ENCODE measurements at regions not wholly inside any gene's neighbourhood (a gene's known extent, or its start where the extent isn't known, plus 50 kb on each side); places are given as distances from the start of the nearest gene placed in this dataset.

DNA sequence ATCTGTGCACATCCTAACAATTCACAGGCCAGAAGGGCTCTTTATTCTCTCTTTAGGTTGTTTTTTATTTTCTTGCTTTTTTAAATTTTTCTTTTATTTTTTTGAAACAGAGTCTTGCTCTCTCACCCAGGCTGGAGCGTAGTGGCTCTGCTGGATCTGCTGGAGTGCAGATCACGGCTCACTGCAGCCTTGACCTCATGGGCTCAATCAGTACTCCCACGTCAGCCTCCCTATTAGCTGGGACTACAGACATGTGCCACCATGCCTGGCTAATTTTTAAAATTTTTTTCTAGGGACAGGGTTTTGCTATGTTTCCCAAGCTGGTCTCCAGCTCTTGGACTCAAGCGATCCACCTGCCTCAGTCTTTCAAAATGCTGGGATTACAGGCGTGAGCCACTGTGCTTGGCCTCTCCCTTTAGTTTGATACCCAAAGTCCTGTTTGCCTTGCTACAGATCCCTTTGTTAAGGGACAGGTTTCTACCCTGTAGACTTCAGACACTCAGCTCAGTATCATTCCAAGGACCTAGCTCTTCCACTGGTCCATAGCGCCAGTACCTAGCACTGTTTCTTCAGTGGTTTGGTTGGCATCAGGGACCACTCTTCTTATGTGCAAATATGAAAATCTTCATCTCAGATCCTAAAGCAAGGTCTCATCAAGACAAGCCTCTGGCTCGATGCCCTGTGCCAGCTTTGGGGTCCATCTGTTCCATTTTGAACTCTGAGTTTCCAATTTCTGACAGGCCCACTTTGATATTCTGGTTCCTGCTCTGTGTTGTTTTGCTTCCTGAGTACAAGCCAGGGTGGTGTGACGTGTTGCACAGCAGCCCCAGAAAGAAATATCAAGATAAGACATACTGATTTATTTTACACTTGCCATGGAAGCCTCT, 211.7 kb downstream of the FAT3 start:
- in situ Hi-C loops (cut with MboI; ENCODE audit: low sequenced_read_pairs, unreplicated experiment): no loop called here
- DNase-seq (ENCODE audit: low spot score): no peak
- no peak for TF ChIP-seq CTCF (IDR thresholded peaks at IDR 0.05; ENCODE audit: borderline replicate concordance, control extremely low read depth, extremely low read depth, insufficient read depth, missing control alignments)

- no peak for DNase-seq (ENCODE audit: low spot score)
- TF ChIP-seq CTCF (IDR thresholded peaks at IDR 0.05; ENCODE audit: borderline replicate concordance, control extremely low read depth, extremely low read depth, insufficient read depth, missing control alignments): no peak
- in situ Hi-C loops (cut with MboI; ENCODE audit: low sequenced_read_pairs, unreplicated experiment): no loop called here
These were observed 214.5 kb downstream of the FAT3 start for GRCh38 chr11:92439133-92439532.

DNA sequence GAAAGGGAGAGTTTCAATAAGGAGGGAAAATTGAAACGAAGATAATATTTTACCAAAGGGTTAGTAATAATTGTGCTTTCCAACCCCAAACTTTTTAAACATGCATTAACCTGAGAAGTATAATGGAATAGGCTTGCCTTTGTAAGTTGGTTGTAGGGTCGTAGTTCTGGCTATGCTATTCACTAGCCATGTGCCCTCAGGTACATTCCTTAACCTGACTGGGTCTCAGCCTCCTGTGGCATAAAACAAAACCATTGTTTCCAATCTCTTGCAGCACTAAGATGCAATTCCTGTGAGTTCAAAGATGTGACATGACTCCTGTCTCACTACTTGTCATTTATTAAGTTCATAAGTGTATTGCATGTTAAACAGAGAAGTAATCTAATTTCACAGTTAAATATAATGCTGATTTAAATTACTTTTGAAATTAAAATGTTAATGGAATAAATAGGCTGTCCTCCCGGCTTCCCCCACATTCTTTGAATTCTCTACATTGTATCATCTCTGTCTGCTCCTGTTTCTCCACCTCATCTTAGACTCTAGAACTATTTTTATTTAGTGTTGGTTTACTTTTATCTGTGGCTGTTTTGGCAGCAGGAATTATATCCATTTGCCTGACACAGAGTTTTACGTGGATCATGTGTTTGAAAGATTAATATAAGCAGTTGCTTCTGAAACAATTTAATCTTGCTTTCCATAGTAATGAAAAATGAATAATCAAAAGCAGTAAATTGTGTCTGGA, 216.3 kb downstream of the FAT3 start:
- in situ Hi-C loops (cut with MboI; ENCODE audit: low sequenced_read_pairs, unreplicated experiment): no loop called here
- TF ChIP-seq CTCF (IDR thresholded peaks at IDR 0.05; ENCODE audit: borderline replicate concordance, control extremely low read depth, extremely low read depth, insufficient read depth, missing control alignments): no peak
- no peak for DNase-seq (ENCODE audit: low spot score)

GRCh38 chr11:92441443-92441726, 216.8 kb downstream of the FAT3 start:
- TF ChIP-seq CTCF (IDR thresholded peaks at IDR 0.05; ENCODE audit: borderline replicate concordance, control extremely low read depth, extremely low read depth, insufficient read depth, missing control alignments): no peak
- in situ Hi-C loops (cut with MboI; ENCODE audit: low sequenced_read_pairs, unreplicated experiment): no loop called here
- no peak for DNase-seq (ENCODE audit: low spot score)

DNA sequence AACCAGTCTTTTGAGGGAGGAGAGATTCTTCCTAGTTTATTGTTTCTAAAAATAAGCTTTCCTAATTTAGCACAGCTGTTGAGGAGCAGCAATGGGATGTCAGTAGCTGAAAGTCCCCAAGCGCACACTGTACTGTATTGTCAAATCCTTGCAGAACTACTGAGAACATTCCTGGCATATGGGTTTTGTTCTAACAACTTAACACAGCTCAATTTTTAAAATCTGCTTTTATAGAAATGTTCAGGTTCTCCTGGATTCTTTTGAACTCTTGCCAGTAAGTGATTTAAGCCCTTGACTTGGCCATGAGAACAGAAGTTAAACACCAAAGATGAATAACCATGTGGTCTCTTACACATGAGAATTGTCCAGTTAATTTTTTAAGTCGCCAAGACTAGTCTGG, 218.6 kb downstream of the FAT3 start:
- no peak for TF ChIP-seq CTCF (IDR thresholded peaks at IDR 0.05; ENCODE audit: borderline replicate concordance, control extremely low read depth, extremely low read depth, insufficient read depth, missing control alignments)
- in situ Hi-C loops (cut with MboI; ENCODE audit: low sequenced_read_pairs, unreplicated experiment): no loop called here
- DNase-seq (ENCODE audit: low spot score): no peak

DNA sequence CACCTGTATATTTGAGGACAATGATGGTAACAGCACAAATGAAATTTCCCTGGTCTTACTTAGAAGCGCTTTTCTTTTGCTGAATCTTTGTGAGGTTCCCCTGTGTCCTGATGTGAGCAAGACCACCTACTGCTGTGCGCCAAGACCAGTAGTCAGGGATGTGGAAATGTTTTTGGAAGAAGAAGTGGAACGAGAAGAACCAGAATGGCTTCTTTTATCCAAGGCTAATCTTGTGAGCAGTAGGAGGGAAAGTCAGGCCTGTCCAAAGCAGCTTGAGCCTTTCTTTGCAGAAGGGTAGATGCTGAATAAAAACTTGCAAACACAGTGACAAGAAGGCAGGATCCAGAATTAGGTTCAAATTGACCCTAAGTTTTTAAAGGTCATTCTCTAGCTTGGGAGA, 223.0 kb downstream of the FAT3 start:
- no peak for DNase-seq (ENCODE audit: low spot score)
- TF ChIP-seq CTCF (IDR thresholded peaks at IDR 0.05; ENCODE audit: borderline replicate concordance, control extremely low read depth, extremely low read depth, insufficient read depth, missing control alignments): no peak
- in situ Hi-C loops (cut with MboI; ENCODE audit: low sequenced_read_pairs, unreplicated experiment): no loop called here
